ENCODE measurements at regions not wholly inside any gene's neighbourhood (a gene's known extent, or its start where the extent isn't known, plus 50 kb on each side); places are given as distances from the start of the nearest gene placed in this dataset.

DNA sequence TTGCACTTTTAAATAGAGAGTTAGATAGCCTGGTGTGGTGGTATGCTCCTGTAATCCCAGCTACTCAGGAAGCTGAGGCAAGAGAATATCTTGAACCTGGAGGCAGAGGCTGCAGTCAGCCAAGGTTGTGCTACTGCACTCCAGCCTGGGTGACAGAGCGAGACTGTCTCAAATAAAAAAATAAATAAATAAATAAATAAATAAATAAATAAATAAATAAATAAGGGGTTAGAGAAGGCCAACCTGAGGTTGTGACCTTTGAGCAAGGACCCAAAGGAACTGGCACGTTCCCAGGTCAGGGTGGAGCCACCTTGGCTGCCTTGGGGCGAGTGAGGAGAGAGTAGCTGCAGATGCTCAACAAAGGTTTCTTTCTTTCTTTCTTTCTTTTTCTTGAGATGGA, 65.3 kb upstream of the TENM4 start:
- ChIA-PET CTCF (interaction anchor here (0.6 kb wide), 1 partner anchor 164 kb away, joined by 6 read pairs; no protein-coding TSS in a partner anchor), POLR2A (no interaction called here)
- intact Hi-C loops (cut with micrococcal nuclease; ENCODE audit: unreplicated experiment): no loop called here
- Histone ChIP-seq H3K27me3 (ENCODE audit: control insufficient read depth, insufficient read depth, low read length) (no peaks in the 10 kb centered on the region), H3K36me3 (ENCODE audit: control insufficient read depth, insufficient read depth, low read length) (no peaks in the 10 kb centered on the region), H3K27ac (ENCODE audit: low read length) (no peak overlapping the region), H3K9me3 (ENCODE audit: control insufficient read depth, insufficient read depth, low read depth, low read length) (no peaks in the 10 kb centered on the region), H3K4me1 (ENCODE audit: control insufficient read depth, insufficient read depth, low read length) (no peaks in the 10 kb centered on the region), H3K4me3 (ENCODE audit: low read depth in 2 of 2, low read length in 2 of 2) (no peak overlapping the region)
- in situ Hi-C loops (cut with HindIII; ENCODE audit: low pct_unique_long_range_greater_than_20kb, low sequenced_read_pairs): no loop called here
- ATAC-seq (no peak), DNase-seq (ENCODE audit: low read depth, low spot score) (no peak)
- no peak for TF ChIP-seq TCF7L2 (IDR thresholded peaks at IDR 0.05; ENCODE audit: low read depth, low read length)
- TF ChIP-seq CTCF (IDR thresholded peaks at IDR 0.05): no peak
- no peak for TF ChIP-seq POLR2AphosphoS5 (IDR thresholded peaks at IDR 0.05; ENCODE audit: low read depth, low read length)
- TF ChIP-seq, protein P1, sequence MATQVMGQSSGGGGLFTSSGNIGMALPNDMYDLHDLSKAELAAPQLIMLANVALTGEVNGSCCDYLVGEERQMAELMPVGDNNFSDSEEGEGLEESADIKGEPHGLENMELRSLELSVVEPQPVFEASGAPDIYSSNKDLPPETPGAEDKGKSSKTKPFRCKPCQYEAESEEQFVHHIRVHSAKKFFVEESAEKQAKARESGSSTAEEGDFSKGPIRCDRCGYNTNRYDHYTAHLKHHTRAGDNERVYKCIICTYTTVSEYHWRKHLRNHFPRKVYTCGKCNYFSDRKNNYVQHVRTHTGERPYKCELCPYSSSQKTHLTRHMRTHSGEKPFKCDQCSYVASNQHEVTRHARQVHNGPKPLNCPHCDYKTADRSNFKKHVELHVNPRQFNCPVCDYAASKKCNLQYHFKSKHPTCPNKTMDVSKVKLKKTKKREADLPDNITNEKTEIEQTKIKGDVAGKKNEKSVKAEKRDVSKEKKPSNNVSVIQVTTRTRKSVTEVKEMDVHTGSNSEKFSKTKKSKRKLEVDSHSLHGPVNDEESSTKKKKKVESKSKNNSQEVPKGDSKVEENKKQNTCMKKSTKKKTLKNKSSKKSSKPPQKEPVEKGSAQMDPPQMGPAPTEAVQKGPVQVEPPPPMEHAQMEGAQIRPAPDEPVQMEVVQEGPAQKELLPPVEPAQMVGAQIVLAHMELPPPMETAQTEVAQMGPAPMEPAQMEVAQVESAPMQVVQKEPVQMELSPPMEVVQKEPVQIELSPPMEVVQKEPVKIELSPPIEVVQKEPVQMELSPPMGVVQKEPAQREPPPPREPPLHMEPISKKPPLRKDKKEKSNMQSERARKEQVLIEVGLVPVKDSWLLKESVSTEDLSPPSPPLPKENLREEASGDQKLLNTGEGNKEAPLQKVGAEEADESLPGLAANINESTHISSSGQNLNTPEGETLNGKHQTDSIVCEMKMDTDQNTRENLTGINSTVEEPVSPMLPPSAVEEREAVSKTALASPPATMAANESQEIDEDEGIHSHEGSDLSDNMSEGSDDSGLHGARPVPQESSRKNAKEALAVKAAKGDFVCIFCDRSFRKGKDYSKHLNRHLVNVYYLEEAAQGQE (IDR thresholded peaks at IDR 0.05; ENCODE audit: insufficient read depth in 1 of 2, low read depth in 2 of 2, low read length in 1 of 2): no peak
- no peak for TF ChIP-seq SIN3A (IDR thresholded peaks at IDR 0.05; ENCODE audit: borderline replicate concordance, insufficient read depth, low read depth, low read length)
- BruUV-seq (replicated peaks): no TSS peak

GRCh38 chr11:79503028-79503427, 62.2 kb upstream of the TENM4 start:
- no peaks in the 10 kb centered on the region for H3K9me3 ChIP-seq (ENCODE audit: control insufficient read depth, insufficient read depth, low read depth, low read length)
- no peak for DNase-seq (ENCODE audit: low read depth, low spot score)
- no peaks in the 10 kb centered on the region for H3K4me1 ChIP-seq (ENCODE audit: control insufficient read depth, insufficient read depth, low read length)
- ChIA-PET POLR2A (no interaction called here), CTCF (interaction anchor here (0.6 kb wide), 1 partner anchor 23 kb away, joined by 6 read pairs; no protein-coding TSS in a partner anchor)
- no peak for TF ChIP-seq POLR2AphosphoS5 (IDR thresholded peaks at IDR 0.05; ENCODE audit: low read depth, low read length)
- TF ChIP-seq, protein P1 (IDR thresholded peaks at IDR 0.05; ENCODE audit: insufficient read depth in 1 of 2, low read depth in 2 of 2, low read length in 1 of 2): no peak
- TF ChIP-seq SIN3A (IDR thresholded peaks at IDR 0.05; ENCODE audit: borderline replicate concordance, insufficient read depth, low read depth, low read length): no peak
- TF ChIP-seq CTCF (IDR thresholded peaks at IDR 0.05): no peak
- TF ChIP-seq TCF7L2 (IDR thresholded peaks at IDR 0.05; ENCODE audit: low read depth, low read length): no peak
- no peak overlapping the region for H3K4me3 ChIP-seq (ENCODE audit: low read depth in 2 of 2, low read length in 2 of 2)
- intact Hi-C loops (cut with micrococcal nuclease; ENCODE audit: unreplicated experiment) (no loop called here), in situ Hi-C loops (cut with HindIII; ENCODE audit: low pct_unique_long_range_greater_than_20kb, low sequenced_read_pairs) (no loop called here)
- BruUV-seq (replicated peaks): no TSS peak
- no peaks in the 10 kb centered on the region for H3K36me3 ChIP-seq (ENCODE audit: control insufficient read depth, insufficient read depth, low read length)
- H3K27ac ChIP-seq (ENCODE audit: low read length): no peak overlapping the region
- ATAC-seq: no peak
- H3K27me3 ChIP-seq (ENCODE audit: control insufficient read depth, insufficient read depth, low read length): no peaks in the 10 kb centered on the region

Measured in Panc1 (cell line).